GM06990 (cell line): ENCODE measurements at regions not wholly inside any gene's neighbourhood (a gene's known extent, or its start where the extent isn't known, plus 50 kb on each side); places are given as distances from the start of the nearest gene placed in this dataset.

Experiments used
- DNase-seq: peaks from one replicate; pipeline ENCODE4 v3.0.0-alpha.2; 2011; ENCODE audit not compliant: insufficient read length; ENCODE audit errors: extremely low read depth
- H3K27me3 ChIP-seq: replicated peaks from 2 replicates; pipeline ENCODE4 v1.6.0; 2011; ENCODE audit warnings: low read length; ENCODE audit not compliant: control insufficient read depth, insufficient read depth
- H3K36me3 ChIP-seq: 2 replicates; pipeline ENCODE4 v1.5.1; 2011; ENCODE audit warnings: low read length; ENCODE audit not compliant: control insufficient read depth, insufficient read depth
- H3K4me3 ChIP-seq: replicated peaks from 2 replicates; pipeline ENCODE4 v1.5.1; 2011; ENCODE audit warnings: low read depth, mild to moderate bottlenecking, control low read depth, low read length
- TF ChIP-seq, protein P1 (sequence below): IDR thresholded peaks from 2 replicates; pipeline ENCODE4 v1.5.1; 2011; ENCODE audit warnings: low read length, control low read depth, mild to moderate bottlenecking, inconsistent platforms; ENCODE audit not compliant: insufficient read depth, poor library complexity, severe bottlenecking

DNA sequence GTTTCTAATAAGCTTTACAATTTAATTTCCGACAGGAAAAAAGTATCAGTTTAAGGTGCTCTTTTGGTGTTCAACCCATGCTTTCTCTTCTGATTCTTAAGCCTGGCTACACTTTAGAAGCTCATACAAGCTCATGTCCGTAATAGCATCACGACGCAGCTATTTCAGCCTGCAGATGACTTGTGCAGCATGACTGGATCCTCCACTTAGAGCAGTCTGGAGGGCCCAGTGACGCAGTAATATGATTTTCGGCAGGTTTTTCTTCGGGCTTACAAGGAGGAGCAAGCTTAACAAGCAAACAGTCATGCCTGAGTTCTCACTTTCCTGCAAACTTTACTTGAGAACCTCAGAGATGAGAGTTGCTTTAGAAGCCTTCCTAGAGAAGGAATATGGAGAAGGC lies 85.3 kb upstream of the MAML3 start:
- no peak overlapping the region for H3K4me3 ChIP-seq
- no peak for DNase-seq
- peaks cover 2% of the 10 kb centered on the region for H3K27me3 ChIP-seq
- TF ChIP-seq, protein P1, sequence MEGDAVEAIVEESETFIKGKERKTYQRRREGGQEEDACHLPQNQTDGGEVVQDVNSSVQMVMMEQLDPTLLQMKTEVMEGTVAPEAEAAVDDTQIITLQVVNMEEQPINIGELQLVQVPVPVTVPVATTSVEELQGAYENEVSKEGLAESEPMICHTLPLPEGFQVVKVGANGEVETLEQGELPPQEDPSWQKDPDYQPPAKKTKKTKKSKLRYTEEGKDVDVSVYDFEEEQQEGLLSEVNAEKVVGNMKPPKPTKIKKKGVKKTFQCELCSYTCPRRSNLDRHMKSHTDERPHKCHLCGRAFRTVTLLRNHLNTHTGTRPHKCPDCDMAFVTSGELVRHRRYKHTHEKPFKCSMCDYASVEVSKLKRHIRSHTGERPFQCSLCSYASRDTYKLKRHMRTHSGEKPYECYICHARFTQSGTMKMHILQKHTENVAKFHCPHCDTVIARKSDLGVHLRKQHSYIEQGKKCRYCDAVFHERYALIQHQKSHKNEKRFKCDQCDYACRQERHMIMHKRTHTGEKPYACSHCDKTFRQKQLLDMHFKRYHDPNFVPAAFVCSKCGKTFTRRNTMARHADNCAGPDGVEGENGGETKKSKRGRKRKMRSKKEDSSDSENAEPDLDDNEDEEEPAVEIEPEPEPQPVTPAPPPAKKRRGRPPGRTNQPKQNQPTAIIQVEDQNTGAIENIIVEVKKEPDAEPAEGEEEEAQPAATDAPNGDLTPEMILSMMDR, result no peak
- no peaks in the 10 kb centered on the region for H3K36me3 ChIP-seq

DNA sequence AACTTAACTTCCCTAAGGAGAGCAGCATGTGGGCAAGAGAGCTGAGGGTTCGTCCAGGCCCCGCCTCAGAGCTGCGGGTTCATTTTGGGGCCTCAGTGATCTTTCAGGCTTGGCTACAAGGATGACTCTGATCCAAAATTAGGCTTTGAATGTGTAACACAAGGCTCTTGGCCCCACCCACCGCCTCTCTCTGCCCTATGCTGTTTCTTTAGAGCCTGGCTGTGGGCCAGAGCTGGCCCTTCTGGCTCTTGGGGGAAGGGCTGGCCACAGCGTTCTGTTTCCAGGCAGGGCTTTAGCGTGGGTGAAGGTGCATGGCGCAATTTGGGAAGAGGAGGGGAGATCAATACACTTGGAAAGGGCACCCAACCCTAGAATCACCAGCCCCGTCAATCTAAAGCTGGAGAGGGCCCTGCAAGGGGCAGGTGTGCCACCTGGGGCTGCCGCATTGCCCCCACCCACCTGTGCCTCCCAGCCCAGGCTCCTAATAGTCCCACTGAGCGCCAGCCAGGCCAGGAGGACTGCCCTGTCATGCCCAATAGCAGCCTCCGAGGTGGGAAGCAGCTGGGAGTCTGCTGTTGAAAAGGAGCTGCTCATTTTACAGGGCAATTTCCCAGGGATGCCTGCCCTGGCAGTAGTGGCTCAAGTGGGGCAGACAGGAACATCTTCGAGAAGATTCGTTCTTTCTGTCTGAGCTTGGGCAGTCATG lies 84.5 kb upstream of the MAML3 start:
- Histone ChIP-seq H3K4me3 (no peak overlapping the region), H3K36me3 (no peaks in the 10 kb centered on the region), H3K27me3 (peaks cover 2% of the 10 kb centered on the region)
- TF ChIP-seq, protein P1, result no peak
- DNase-seq, result no peak

DNA sequence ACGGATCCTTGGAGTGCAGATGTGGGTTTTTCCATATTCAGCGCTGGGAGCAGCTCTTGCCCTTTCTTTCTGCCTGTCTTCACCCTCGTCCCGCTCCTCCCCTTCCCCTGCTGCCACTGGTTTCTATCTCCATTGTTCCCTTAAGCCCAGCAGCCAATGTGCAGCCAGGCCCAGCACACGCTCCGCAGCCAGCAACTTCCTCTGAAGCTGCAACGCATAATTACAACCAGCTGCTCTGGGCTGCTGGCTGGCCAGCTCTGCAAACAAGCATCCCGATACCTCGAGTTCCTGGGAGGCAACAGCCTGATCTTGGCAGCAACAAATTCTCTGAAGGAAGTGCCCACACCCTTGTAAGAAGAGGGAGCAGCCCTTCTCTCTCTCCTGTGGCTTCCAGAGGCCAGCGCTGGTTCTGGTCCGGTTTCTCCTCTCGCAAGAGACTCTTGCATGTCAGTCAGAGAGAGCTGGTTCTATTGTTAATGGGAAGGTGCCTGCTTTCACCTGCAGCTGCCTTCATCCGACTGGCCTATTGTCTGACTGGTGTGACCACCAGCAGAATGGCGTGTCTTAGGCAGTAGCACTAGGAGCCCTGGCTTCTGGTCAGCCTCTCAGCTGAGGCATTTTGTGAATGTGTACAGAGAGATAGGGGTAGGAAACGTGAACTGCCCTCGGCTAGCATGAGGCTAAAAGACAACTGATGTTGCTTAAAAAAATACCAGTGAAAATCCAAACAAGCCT lies 83.8 kb upstream of the MAML3 start:
- no peak overlapping the region for H3K4me3 ChIP-seq
- DNase-seq, result no peak
- peaks cover 2% of the 10 kb centered on the region for H3K27me3 ChIP-seq
- TF ChIP-seq, protein P1, result no peak
- no peaks in the 10 kb centered on the region for H3K36me3 ChIP-seq

DNA sequence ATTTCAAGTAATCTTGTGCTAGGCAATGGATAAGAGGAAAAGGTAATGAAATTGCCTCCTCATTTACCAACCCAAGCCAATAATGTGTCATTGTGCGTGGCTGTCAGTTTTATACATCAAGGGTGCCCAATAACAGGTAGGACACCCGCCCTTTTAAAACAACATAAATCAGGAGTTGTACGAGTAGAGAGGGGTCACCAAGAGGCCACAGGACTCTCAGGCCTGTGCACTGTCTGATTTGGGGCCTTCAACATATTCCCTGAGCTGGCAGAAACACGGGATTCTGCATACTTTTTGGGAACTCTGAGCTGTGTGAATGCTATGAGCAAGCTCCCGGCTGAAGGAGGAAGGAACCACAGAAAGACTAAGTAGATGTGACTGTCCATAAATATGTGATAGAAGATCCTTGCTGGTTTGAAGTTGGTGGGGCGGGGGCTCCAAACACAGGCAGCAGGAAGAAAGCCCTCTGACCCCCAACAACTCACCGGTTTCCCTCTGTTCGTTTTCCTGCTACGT lies 82.7 kb upstream of the MAML3 start:
- peaks cover 2% of the 10 kb centered on the region for H3K27me3 ChIP-seq
- DNase-seq, result no peak
- TF ChIP-seq, protein P1, result no peak
- no peaks in the 10 kb centered on the region for H3K36me3 ChIP-seq
- H3K4me3 ChIP-seq, result no peak overlapping the region

DNA sequence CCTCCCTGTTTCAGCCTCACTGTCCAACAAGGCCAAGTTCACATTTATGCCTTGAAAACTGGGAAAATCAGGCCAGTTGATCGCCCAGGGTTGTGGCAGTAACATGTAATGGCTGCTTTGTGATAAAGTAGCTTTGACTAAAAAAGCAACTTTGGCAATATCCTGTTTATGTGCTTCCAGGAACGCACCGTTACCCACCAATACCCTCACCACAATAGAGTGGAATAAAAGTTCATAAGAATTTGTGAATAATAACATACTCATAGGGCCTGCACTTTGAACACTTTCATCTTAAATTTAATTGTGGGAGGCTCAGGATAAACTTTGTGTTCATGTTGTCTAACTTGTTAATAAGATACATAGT lies 80.7 kb upstream of the MAML3 start:
- Histone ChIP-seq H3K4me3 (no peak overlapping the region), H3K36me3 (no peaks in the 10 kb centered on the region), H3K27me3 (peaks cover 2% of the 10 kb centered on the region)
- no peak for DNase-seq
- TF ChIP-seq, protein P1, result no peak
